ENCODE measurements at regions not wholly inside any gene's neighbourhood (a gene's known extent, or its start where the extent isn't known, plus 50 kb on each side); places are given as distances from the start of the nearest gene placed in this dataset.
A peak's percentile ranks its signal among the peaks of the same experiment; 100 is the strongest.

GRCh38 chr4:124469981-124470380 lies 242.6 kb downstream of the ANKRD50 start:
- DNase-seq (ENCODE audit: low spot score): peak; percentile 1

DNA sequence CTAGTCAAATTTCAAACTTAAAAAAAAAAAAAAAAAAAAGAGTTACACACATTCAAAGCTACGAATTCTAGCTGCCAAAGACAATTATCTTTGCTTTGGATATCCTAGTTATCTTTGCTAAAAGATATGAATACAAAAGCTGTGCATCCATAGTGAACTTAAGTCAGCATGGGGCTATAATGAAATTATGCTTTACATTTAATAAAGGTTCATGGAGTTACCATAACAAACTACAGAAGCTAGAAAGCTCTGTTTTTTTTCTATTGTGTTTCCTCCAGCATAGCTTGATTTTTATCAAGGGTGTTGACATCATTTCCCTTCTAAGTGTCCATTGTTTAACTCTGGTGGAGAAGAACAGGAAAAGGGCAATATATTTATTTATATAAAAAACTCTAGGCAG lies 234.1 kb downstream of the ANKRD50 start:
- DNase-seq (ENCODE audit: low spot score): no peak

GRCh38 chr4:124480061-124480460 lies 232.5 kb downstream of the ANKRD50 start:
- no peak for DNase-seq (ENCODE audit: low spot score)

DNA sequence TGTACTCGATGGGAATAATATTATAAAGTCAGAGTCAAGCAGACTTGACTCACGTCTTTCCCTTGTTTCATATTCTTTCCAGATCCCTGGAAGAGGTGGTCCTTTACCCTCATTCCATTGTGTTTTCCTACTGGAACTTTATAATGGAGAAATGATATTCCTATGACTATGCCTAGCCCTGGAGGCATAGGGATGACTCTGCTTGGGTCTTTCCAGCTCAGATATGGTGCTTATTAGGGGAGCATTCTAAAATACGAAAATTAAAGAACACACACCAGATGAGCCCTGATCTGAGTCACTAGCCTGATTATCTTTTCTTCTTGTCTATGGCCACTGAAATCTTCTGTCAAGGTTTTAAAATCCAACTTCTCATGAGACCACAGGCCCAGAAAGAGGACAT lies 231.4 kb downstream of the ANKRD50 start:
- no peak for DNase-seq (ENCODE audit: low spot score)

- no peak for DNase-seq (ENCODE audit: low spot score)
Observed at GRCh38 chr4:124483048-124483906, 229.3 kb downstream of the ANKRD50 start.

DNA sequence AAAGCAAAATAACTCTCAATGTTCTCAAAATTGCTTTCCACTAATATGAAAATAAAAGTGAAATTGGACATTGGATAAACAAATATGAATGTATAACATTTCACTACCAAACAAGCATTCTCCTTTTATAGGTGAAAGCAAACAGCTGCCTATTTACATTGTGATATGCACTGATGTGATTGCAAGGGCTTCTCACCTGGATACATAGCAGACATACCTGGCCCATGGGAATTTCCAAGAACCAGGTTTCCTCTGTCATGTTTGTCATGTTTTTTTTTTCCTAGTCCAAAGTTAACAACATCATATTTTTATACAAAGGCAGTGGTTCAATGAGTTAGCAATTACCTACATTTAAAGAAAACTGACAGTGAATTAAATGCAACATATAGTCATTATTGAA lies 228.5 kb downstream of the ANKRD50 start:
- no peak for DNase-seq (ENCODE audit: low spot score)

DNA sequence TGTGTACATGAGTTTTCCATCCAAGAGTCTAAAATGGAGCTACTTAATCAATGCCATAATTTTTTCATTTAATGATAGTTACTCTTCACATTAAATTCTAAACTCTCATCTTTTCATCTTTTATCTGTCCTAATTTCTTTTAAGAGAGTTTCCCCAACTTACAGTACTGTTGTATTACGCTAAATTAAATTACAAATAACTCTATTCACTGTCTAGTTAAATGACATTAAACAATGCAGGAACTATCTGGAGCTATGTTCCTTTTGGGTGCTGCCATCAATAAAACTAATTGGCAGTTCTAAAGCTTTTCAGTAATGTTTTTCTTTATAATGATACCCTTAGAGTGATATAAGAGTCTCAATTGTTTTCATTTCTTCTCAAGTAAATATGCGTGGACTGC lies 227.6 kb downstream of the ANKRD50 start:
- no peak for DNase-seq (ENCODE audit: low spot score)

- DNase-seq (ENCODE audit: low spot score): no peak
Observed at GRCh38 chr4:124486423-124486822, 226.1 kb downstream of the ANKRD50 start.

- no peak for DNase-seq (ENCODE audit: low spot score)
Observed at GRCh38 chr4:124487651-124488050, 224.9 kb downstream of the ANKRD50 start.

DNA sequence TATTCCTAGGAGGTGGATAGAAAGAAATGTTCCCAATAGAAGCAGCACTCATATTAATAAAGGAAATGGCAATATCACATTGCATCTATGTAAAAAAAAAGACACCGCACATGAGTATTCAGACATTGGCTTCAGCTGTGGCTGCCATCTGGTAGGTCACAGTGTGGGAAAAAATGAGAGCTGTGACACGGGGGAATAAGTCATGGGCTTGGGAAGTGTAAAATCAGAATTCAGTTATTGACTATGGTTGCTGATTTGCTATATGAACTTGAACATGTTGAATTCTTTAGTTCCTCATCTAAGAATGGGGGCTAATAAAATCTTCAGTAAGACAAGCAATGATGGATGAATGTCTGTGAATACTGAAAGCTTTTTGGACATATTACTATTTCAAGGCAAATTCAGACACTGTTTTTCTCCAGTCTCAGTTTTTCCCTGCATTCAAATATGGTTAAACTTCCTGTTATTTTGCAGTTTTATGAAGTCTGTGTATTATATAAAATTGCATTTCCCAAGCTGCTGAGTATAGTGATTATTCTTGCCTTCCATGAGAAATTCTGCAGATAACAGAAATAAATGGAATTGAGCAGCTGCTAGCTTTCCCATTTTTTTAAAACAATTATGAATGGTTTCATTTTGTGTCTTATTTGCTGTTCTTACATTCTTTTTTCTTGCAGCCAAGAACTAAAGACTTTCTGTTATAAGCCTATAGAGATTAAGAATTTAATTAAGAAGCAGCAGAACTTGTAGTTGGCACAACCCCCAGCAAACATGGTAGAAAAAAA lies 221.0 kb downstream of the ANKRD50 start:
- no peak for DNase-seq (ENCODE audit: low spot score)

DNA sequence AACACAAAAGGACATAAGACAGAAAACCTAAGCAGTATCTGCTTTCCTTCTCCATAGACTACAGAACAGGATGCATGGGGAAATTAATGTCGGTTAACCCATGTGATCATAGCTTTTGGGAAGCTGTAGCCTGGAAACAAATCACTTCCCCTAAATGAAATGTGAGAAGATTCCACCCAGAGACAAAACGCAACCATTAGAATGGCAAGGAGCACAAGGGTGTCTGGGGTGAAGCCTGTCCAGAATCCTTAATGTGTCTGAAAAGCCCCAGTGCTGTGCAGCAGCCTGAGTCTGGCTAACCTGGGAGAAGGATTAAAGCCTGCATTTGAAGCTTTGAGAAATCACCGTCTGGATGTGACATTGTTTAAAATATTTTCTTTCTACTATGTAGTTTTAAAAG lies 213.3 kb downstream of the ANKRD50 start:
- DNase-seq (ENCODE audit: low spot score): no peak

- no peak for DNase-seq (ENCODE audit: low spot score)
Observed at GRCh38 chr4:124501576-124501975, 211.0 kb downstream of the ANKRD50 start.

GRCh38 chr4:124504431-124504830 lies 208.1 kb downstream of the ANKRD50 start:
- no peak for DNase-seq (ENCODE audit: low spot score)

DNA sequence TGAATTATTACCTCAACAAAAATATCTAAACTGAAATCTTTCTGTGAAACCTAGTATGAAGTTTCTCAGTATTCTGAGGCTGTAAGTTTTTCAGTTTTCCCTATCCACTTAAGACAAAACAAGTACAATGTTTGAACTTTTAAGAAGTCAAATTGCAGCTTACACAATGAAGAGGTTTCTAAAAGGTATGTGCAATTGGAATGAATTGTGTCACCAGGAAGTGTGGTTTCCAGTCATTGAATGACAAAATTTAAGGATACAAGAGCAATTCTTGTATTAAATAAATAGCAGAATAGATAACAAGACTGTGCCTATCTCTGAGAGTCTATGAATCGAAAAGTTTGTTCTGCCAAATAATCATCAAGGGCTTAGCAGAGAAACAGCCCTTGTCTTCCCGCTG lies 207.3 kb downstream of the ANKRD50 start:
- no peak for DNase-seq (ENCODE audit: low spot score)

GRCh38 chr4:124509151-124509550 lies 203.4 kb downstream of the ANKRD50 start:
- no peak for DNase-seq (ENCODE audit: low spot score)

- no peak for DNase-seq (ENCODE audit: low spot score)
Observed at GRCh38 chr4:124514588-124514987, 197.9 kb downstream of the ANKRD50 start.

GRCh38 chr4:124515591-124515990 lies 196.9 kb downstream of the ANKRD50 start:
- no peak for DNase-seq (ENCODE audit: low spot score)

DNA sequence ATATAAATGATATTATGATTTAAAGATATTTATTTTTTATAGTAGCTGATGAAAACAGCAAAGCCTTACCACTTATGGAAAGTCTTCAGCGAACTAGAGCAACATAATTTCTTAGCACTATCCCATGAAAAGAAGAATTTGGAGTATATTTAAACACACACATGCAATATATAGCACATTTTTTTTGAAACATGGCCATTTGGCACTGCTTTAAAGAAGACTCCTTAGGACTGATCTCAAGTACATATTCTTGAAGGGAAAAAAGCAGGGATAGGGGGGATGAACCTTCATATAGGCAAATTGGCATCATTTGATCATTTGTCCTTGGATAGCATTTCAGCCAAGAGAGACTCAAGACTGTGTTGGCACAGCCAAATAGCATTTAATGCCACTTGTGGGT lies 193.3 kb downstream of the ANKRD50 start:
- DNase-seq (ENCODE audit: low spot score): no peak

DNA sequence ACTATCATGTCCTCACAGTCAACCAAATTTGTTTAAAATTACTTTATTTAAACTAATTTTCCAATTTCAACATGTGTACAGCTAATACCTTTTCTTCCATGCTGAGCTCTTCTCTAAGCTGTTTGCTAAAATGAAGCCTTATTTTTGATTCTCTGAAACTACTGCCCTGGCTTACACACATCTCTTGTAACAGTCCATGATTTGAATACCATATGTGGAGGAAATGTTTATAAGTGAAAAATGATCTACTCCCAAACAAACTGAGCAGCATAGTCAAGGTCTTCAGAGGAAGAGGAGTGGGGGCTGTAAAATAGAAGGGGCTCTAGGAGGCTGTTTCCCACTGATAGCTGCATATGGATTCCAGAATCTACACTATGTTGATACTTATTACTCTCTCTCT lies 188.7 kb downstream of the ANKRD50 start:
- no peak for DNase-seq (ENCODE audit: low spot score)

GRCh38 chr4:124525524-124525923 lies 187.0 kb downstream of the ANKRD50 start:
- DNase-seq (ENCODE audit: low spot score): no peak

DNA sequence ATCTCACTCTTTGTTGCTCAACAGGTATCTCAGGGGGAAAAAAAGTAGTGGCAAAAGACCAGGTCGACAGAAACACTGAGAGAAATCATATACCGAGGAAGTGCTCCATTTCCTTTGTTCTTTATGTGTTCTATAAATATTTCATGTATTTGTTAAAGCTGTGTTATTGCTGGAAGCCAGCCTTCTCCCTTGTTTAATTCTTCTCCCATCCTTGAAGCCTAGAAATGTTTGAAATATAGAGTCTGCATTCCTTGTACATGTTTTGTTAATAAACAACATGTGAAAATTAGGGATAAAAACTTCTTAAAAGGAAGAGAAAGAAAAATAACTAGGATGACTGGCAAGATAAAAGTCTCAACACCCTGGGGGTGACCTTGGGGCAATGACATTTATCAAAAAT lies 186.2 kb downstream of the ANKRD50 start:
- DNase-seq (ENCODE audit: low spot score): no peak

DNA sequence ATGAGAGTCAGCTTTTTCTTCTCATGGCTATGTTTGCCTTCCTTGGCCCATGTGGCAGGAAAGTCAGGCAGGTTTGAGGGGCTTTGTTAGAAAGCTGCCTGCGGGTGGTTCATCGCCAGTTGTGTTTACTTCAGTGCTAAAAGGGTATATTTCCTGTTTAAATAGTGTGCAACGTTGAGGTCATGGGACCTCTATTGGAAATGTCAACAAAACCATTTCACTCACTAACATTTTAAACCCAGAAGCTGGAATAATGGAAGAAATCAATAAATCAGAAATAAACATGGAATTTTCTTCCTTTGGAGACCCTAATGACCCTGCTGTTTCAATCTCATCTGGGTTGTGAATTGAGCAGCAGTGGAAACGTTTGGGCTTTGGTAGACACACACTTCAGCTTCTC lies 185.8 kb downstream of the ANKRD50 start:
- DNase-seq (ENCODE audit: low spot score): no peak

GRCh38 chr4:124527364-124527763 lies 185.2 kb downstream of the ANKRD50 start:
- peak; percentile 3 for DNase-seq (ENCODE audit: low spot score)
